BLaER1 (cell line): ENCODE measurements at regions not wholly inside any gene's neighbourhood (a gene's known extent, or its start where the extent isn't known, plus 50 kb on each side); places are given as distances from the start of the nearest gene placed in this dataset.

Source experiments
- H3K27ac ChIP-seq: shearing (Covaris generic); formaldehyde crosslinking; 2 replicates; pipeline ENCODE4 v1.8.1; 2022
- H3K27me3 ChIP-seq: shearing (Covaris generic); formaldehyde crosslinking; 2 replicates; pipeline ENCODE4 v1.8.1; 2022
- H3K36me3 ChIP-seq: shearing (Covaris generic); formaldehyde crosslinking; 2 replicates; pipeline ENCODE4 v1.8.1; 2022
- H3K4me1 ChIP-seq: shearing (Covaris generic); formaldehyde crosslinking; 2 replicates; pipeline ENCODE4 v1.8.1; 2022
- H3K4me2 ChIP-seq: shearing (Covaris generic); formaldehyde crosslinking; 2 replicates; pipeline ENCODE4 v1.8.1; 2022
- H3K4me3 ChIP-seq: shearing (Covaris generic); formaldehyde crosslinking; 2 replicates; pipeline ENCODE4 v1.8.1; 2022
- H3K9ac ChIP-seq: shearing (Covaris generic); formaldehyde crosslinking; 2 replicates; pipeline ENCODE4 v1.8.1; 2022
- H3K9me3 ChIP-seq: shearing (Covaris generic); formaldehyde crosslinking; 2 replicates; pipeline ENCODE4 v1.8.1; 2022
- H4K20me1 ChIP-seq: shearing (Covaris generic); formaldehyde crosslinking; 2 replicates; pipeline ENCODE4 v1.8.1; 2022
- Cebpa-rat ChIP-seq: shearing (Covaris generic); IDR thresholded peaks from 2 replicates; pipeline ENCODE4 v1.8.1; 2022

- H3K9me3 ChIP-seq = no peaks in the 10 kb centered on the region
- H3K9ac ChIP-seq = no peak overlapping the region
- no peaks in the 10 kb centered on the region for H4K20me1 ChIP-seq
Observed at GRCh38 chrX:122422547-122422946, 761.5 kb upstream of the GRIA3 start.

GRCh38 chrX:122434942-122435341, 749.1 kb upstream of the GRIA3 start:
- Histone ChIP-seq H3K27ac (no peak overlapping the region), H3K9ac (no peak overlapping the region), H3K4me3 (no peak overlapping the region), H3K4me2 (no peak overlapping the region), H3K9me3 (peaks cover 19% of the 10 kb centered on the region), H4K20me1 (no peaks in the 10 kb centered on the region), H3K27me3 (peaks cover 20% of the 10 kb centered on the region), H3K4me1 (no peaks in the 10 kb centered on the region), H3K36me3 (no peaks in the 10 kb centered on the region)
- no peak for TF ChIP-seq Cebpa-rat

More at GRCh38 chrX:122422547-122422946, 761.5 kb upstream of the GRIA3 start:
- no peak overlapping the region for H3K4me3 ChIP-seq
- H3K27ac ChIP-seq = no peak overlapping the region
- H3K27me3 ChIP-seq = peaks cover 61% of the 10 kb centered on the region
- H3K4me2 ChIP-seq = no peak overlapping the region
- no peak for TF ChIP-seq Cebpa-rat
- H3K36me3 ChIP-seq = no peaks in the 10 kb centered on the region
- H3K4me1 ChIP-seq = no peaks in the 10 kb centered on the region

- Histone ChIP-seq H3K4me3 (no peak overlapping the region), H3K27me3 (peaks cover 24% of the 10 kb centered on the region; the same call in 1 of the 2 replicates), H3K36me3 (no peaks in the 10 kb centered on the region), H3K4me1 (no peaks in the 10 kb centered on the region), H3K9me3 (peaks cover 19% of the 10 kb centered on the region), H4K20me1 (no peaks in the 10 kb centered on the region), H3K27ac (no peak overlapping the region), H3K4me2 (no peak overlapping the region), H3K9ac (no peak overlapping the region)
- TF ChIP-seq Cebpa-rat = no peak
Observed at GRCh38 chrX:122439831-122440230, 744.2 kb upstream of the GRIA3 start.

- no peak overlapping the region for H3K9ac ChIP-seq
- TF ChIP-seq Cebpa-rat = no peak
- peaks cover 19% of the 10 kb centered on the region for H3K9me3 ChIP-seq
- no peak overlapping the region for H3K4me3 ChIP-seq
- H3K27ac ChIP-seq = no peak overlapping the region
- H3K36me3 ChIP-seq = no peaks in the 10 kb centered on the region
- no peaks in the 10 kb centered on the region for H3K4me1 ChIP-seq
- H4K20me1 ChIP-seq = no peaks in the 10 kb centered on the region
- H3K4me2 ChIP-seq = no peak overlapping the region
- H3K27me3 ChIP-seq = peaks cover 32% of the 10 kb centered on the region
Observed at GRCh38 chrX:122440832-122441231, 743.2 kb upstream of the GRIA3 start.

- no peak overlapping the region for H3K4me3 ChIP-seq
- H3K9me3 ChIP-seq = peaks cover 19% of the 10 kb centered on the region
- H3K9ac ChIP-seq = no peak overlapping the region
- no peak for TF ChIP-seq Cebpa-rat
- H4K20me1 ChIP-seq = no peaks in the 10 kb centered on the region
- no peak overlapping the region for H3K4me2 ChIP-seq
- H3K27me3 ChIP-seq = peaks cover 38% of the 10 kb centered on the region
- no peaks in the 10 kb centered on the region for H3K36me3 ChIP-seq
- H3K4me1 ChIP-seq = no peaks in the 10 kb centered on the region
- H3K27ac ChIP-seq = no peak overlapping the region
Observed at GRCh38 chrX:122441451-122441850, 742.6 kb upstream of the GRIA3 start.

- Histone ChIP-seq H3K27ac (no peak overlapping the region), H4K20me1 (no peaks in the 10 kb centered on the region), H3K27me3 (peaks cover 61% of the 10 kb centered on the region), H3K9me3 (no peaks in the 10 kb centered on the region), H3K9ac (no peak overlapping the region), H3K4me3 (no peak overlapping the region), H3K4me2 (no peak overlapping the region), H3K4me1 (no peaks in the 10 kb centered on the region), H3K36me3 (no peaks in the 10 kb centered on the region)
- TF ChIP-seq Cebpa-rat = no peak
Observed at GRCh38 chrX:122445466-122445865, 738.6 kb upstream of the GRIA3 start.

GRCh38 chrX:122464341-122464740, 719.7 kb upstream of the GRIA3 start:
- H3K4me2 ChIP-seq = no peak overlapping the region
- no peaks in the 10 kb centered on the region for H4K20me1 ChIP-seq
- TF ChIP-seq Cebpa-rat = no peak
- H3K4me3 ChIP-seq = no peak overlapping the region
- no peaks in the 10 kb centered on the region for H3K4me1 ChIP-seq
- no peaks in the 10 kb centered on the region for H3K9me3 ChIP-seq
- H3K36me3 ChIP-seq = no peaks in the 10 kb centered on the region
- no peak overlapping the region for H3K9ac ChIP-seq
- H3K27ac ChIP-seq = no peak overlapping the region
- peaks cover 57% of the 10 kb centered on the region for H3K27me3 ChIP-seq

- no peak overlapping the region for H3K27ac ChIP-seq
- H4K20me1 ChIP-seq = no peaks in the 10 kb centered on the region
- no peaks in the 10 kb centered on the region for H3K4me1 ChIP-seq
- no peak for TF ChIP-seq Cebpa-rat
- peaks cover 26% of the 10 kb centered on the region for H3K27me3 ChIP-seq
- H3K4me3 ChIP-seq = no peak overlapping the region
- H3K9me3 ChIP-seq = no peaks in the 10 kb centered on the region
- no peak overlapping the region for H3K4me2 ChIP-seq
- no peaks in the 10 kb centered on the region for H3K36me3 ChIP-seq
- no peak overlapping the region for H3K9ac ChIP-seq
Observed at GRCh38 chrX:122475306-122475705, 708.8 kb upstream of the GRIA3 start.

- TF ChIP-seq Cebpa-rat = no peak
- Histone ChIP-seq H3K9ac (no peak overlapping the region), H3K9me3 (no peaks in the 10 kb centered on the region), H3K4me2 (no peak overlapping the region), H3K4me3 (no peak overlapping the region), H3K27ac (no peak overlapping the region), H3K27me3 (peaks cover 57% of the 10 kb centered on the region), H3K36me3 (no peaks in the 10 kb centered on the region), H4K20me1 (no peaks in the 10 kb centered on the region), H3K4me1 (no peaks in the 10 kb centered on the region)
Observed at GRCh38 chrX:122500556-122500955, 683.5 kb upstream of the GRIA3 start.

GRCh38 chrX:122501652-122502051, 682.4 kb upstream of the GRIA3 start:
- Histone ChIP-seq H3K4me3 (no peak overlapping the region), H3K9me3 (no peaks in the 10 kb centered on the region), H4K20me1 (no peaks in the 10 kb centered on the region), H3K27me3 (peaks cover 58% of the 10 kb centered on the region), H3K36me3 (no peaks in the 10 kb centered on the region), H3K4me1 (no peaks in the 10 kb centered on the region), H3K27ac (no peak overlapping the region), H3K4me2 (no peak overlapping the region), H3K9ac (no peak overlapping the region)
- no peak for TF ChIP-seq Cebpa-rat

- TF ChIP-seq Cebpa-rat = no peak
- H3K4me2 ChIP-seq = no peak overlapping the region
- no peaks in the 10 kb centered on the region for H3K9me3 ChIP-seq
- no peaks in the 10 kb centered on the region for H3K36me3 ChIP-seq
- no peak overlapping the region for H3K27ac ChIP-seq
- peaks cover 76% of the 10 kb centered on the region for H3K27me3 ChIP-seq
- H4K20me1 ChIP-seq = no peaks in the 10 kb centered on the region
- no peaks in the 10 kb centered on the region for H3K4me1 ChIP-seq
- no peak overlapping the region for H3K4me3 ChIP-seq
- no peak overlapping the region for H3K9ac ChIP-seq
Observed at GRCh38 chrX:122504026-122504425, 680.1 kb upstream of the GRIA3 start.
